ENCODE measurements at regions not wholly inside any gene's neighbourhood (a gene's known extent, or its start where the extent isn't known, plus 50 kb on each side); places are given as distances from the start of the nearest gene placed in this dataset.
"Not testable (repeated sequence)": the region's sequence is repeated elsewhere in the genome, so short reads cannot be mapped to it uniquely, and the experiment has no call there.

GRCh38 chr18:59848002-59848401 is 51.8 kb upstream of the PMAIP1 start:
- no peak for DNase-seq

- not testable (repeated sequence) for DNase-seq
Measured at GRCh38 chr18:59847491-59847846, 52.3 kb upstream of the PMAIP1 start.

- DNase-seq, result no peak
Measured at GRCh38 chr18:59846814-59847490, 52.8 kb upstream of the PMAIP1 start.

DNA sequence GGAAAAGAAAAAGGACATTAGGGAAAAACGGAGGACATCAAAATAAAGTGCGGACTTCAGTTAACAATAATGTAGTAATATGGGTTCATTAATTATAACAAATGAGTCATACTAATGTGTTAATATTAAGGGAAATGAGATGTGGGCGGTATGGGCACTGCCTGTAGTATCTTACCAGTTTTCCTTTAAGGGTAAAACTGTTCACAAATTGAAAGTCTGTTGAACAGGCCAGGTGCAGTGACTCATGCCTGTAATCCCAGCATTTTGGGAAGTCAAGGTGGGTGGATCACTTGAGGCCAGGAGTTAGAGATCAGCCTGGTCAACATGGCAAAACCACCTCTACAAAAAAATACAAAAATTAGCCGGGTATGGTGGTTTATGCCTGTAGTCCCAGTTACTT is 56.8 kb upstream of the PMAIP1 start:
- no peak for DNase-seq

- no peak for DNase-seq
Measured at GRCh38 chr18:59839931-59840685, 59.7 kb upstream of the PMAIP1 start.

DNA sequence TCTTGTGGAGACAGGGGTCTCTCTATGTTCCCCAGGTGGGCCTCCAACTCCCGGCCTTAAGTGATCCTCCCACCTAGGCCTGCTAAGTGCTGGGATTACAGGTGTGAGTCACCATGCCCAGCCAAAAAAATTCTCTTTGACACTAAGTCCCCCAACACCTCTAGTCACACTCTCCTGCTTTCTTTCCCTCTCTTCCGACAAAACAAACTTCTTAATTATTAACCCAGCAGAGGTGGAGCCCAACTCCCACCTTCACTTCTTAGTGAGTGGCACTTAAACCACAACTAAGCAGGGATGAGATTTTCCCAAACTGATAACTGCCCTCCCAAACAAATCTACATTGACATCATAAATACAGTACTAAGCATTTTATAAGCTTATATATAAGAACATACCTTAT is 60.5 kb upstream of the PMAIP1 start:
- DNase-seq, result no peak

- peak in 1 of 2 donors; percentile 38 for DNase-seq
Measured at GRCh38 chr18:59837586-59837985, 62.2 kb upstream of the PMAIP1 start.

DNA sequence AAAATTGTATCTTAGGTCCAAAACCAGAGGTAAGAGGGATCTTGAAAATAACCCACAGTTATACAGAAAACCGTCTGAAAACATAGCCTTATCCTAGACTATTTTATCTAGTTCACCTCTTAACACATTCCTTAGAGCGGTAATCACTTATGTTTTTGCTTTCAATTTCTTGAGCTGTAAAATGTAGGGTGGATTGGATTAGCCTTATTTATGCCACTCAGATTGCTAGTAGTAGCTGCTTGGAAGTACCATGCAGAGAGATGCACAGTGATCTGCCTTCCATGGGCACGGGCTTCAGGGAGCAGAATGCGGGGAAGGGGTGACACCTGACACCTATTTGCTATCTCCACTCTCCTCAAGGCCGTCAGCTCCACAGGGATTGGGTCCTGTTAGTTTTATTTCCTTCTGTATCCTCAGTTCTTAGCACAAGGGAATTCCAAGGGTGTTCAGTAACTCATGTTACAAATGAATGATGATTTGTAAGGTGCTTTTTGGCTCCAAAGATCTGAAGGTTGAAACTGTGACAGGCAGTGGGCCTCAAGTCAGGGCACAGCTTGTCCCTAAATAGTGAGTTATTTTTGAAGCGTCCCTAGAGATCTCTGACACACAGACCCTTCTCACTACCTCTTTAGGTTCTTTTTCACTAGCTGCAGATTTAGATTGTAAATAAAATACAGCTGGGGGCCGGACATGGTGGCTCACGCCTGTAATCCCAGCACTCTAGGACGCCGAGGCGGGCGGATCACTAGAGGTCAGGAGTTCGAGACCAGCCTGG is 64.0 kb upstream of the PMAIP1 start:
- DNase-seq, result no peak

DNA sequence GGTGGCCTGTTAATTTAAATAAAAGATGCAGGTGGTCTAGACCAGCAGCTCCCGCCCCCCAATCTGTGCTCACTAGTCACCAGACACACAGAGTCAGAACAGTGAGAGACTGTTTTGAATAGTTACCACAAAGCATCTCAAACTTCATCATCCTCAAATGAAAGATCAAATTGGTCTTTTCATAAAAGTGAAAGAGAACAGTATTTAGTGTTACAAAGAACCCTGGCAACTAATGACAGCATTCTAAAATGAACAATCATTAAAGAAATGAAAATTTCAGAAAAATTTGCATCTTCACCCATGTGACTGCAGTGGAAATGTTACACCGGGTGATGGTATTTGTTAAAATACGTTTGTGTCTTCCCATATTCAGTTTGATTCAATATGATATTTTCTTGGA is 65.5 kb upstream of the PMAIP1 start:
- no peak for DNase-seq

DNA sequence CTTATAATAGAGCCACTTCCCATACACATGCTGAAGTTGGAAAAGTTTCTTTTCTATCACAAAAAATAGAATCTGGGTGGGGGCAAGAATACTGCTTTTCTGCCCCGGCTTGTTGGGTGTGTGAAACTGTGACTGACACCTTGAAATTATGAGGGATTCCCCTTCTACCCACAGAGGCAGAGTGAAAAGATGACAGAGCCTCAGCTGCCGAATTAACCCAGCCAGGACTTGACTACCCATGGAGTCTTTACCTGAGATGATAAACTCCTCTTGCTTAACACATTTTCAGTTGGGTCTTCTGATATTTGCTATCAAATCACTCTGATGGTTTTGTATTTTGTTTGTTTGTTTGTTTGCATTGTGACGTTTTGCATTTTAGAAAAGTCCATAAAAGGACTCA is 66.0 kb upstream of the PMAIP1 start:
- no peak for DNase-seq

- DNase-seq, result peak; percentile 56 to 67
Measured at GRCh38 chr18:59823596-59824195, 76.1 kb upstream of the PMAIP1 start.

GRCh38 chr18:59822612-59823550 is 76.9 kb upstream of the PMAIP1 start:
- no peak for DNase-seq

GRCh38 chr18:59821983-59822382 is 77.8 kb upstream of the PMAIP1 start:
- peak in 1 of 2 donors; percentile 25 for DNase-seq

- DNase-seq, result no peak
Measured at GRCh38 chr18:59820663-59821062, 79.1 kb upstream of the PMAIP1 start.

DNA sequence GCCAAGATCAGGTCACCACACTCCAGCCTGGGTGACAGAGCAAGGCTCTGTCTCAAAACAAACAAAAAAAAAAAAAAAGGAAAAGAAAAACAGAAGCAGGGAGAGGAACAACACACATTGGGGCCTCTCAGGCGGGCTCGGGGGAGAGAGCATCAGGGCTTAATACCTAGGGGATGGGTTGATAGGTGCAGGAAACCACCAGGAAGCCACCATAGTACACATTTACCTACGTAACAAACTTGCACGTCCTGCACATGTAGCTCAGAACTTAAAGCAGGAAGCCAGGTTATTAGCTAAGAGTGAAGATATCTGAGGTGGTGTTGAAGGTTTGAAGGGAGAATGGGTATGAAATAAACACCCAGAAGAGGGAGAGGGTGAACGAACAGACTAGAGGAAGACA is 81.0 kb upstream of the PMAIP1 start:
- DNase-seq, result no peak

DNA sequence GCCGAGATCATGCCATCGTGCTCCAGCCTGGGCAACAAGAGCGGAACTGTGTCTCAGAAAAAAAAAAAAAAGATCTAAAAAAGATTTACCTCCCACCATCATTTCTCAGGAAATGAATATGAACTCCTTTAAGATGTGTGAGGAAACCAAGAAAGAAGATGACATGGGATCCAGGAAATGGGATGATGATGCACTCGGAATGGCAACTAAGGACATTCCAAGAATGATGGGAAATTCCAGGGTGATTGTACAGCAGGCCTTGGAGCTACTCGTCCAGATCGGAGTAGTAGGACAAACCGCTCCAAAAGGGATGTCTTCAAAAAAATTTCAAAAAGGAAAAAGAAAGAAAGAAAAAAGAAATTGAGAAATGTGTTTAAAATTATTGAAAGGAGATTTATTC is 84.9 kb upstream of the PMAIP1 start:
- DNase-seq, result no peak

DNA sequence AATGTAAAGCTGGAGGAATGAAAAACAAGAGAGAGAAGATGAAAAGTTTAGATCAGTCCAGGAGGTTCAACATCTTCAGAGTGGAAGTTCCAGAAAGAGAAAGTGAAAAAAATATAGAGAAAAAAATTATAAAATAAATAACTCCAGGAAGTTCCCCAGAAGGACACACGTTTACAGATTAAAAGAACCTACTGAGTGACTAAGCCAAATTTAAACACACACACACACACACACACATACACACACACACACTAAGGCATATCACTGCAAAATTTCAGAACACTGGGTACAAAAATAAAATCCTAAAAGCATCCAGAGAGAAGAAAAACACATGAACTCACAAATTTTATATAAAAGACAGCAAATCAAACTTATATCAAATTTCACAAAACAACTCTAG is 85.9 kb upstream of the PMAIP1 start:
- no peak for DNase-seq

DNA sequence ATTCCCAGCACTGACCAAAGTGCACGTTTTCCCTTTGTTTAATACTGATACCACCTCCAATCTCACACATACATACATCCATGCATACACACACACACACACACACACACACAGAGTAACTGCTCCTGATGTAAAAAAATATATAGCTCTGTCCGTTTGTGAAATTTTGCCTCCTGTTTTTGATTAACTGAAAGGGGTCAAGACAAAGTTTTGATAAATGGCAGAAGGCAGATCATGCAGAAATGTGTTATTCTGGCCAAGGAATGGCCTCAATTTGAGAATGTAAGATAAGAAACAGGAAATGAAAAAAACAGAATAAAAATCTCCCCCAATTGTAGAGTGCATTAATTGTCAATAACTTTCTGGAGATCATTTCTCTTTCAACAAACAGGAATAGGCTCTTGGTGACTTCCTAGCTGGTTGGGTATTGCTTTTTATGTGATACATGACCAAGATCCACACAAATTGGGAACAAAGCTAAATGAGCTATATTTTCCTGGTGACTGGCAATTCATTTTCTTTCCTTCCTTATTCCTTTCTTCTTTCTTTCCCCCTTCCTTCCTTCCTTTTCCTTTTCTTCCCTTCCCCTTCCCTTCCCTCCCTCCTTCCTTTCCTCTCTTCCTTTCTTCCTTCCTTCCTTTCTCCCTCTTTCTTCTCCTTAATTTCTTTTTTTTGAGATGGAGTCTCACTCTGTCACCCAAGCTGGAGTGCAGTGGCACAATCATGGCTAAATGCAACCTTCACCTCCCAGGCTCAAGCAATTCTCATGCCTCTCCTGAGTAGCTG is 88.9 kb upstream of the PMAIP1 start:
- DNase-seq, result no peak

DNA sequence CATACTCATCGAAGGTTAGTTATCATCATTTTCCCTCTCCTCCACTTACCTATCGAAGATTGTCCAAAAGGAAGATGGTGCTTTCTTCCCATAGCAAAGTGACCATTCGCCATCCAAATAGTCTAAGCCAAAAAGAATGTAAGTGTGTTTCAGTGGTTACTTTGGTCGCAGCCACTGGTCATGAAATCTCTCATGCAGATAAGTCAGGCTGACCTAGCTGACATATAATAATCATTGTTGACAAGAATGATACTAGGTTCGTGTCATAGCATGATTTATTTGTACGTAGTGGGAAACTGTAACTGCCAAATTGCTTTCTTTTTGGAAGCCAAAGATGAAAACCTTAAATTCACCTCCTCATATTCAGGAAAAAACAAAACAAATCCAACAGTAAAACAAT is 89.6 kb upstream of the PMAIP1 start:
- DNase-seq, result no peak

DNA sequence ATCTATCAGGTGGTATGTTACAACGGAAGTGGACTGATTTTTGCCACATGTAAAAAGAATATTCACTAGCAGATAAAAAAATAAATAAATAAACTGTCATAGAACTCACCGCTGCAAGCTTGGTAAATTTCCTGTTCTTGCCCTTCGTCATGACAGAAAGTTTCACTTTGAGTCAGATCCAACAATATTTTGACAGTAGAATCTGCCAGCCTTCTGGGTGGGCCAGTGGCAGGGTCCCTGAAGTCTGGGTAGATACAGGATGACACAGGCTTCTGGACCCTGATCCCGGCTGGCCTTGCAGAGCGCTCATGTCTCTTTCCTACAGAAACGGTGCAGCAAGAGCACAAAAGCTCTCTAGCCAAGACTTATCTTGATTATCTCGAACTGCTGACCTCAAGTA is 97.8 kb upstream of the PMAIP1 start:
- no peak for DNase-seq

GRCh38 chr18:59801576-59801975 is 98.2 kb upstream of the PMAIP1 start:
- DNase-seq, result no peak

GRCh38 chr18:59800897-59801296 is 98.9 kb upstream of the PMAIP1 start:
- no peak for DNase-seq

All from hippocampal formation (tissue), 2 donors.